Thoracic aorta (tissue), 2 donors: ENCODE measurements at regions not wholly inside any gene's neighbourhood (a gene's known extent, or its start where the extent isn't known, plus 50 kb on each side); places are given as distances from the start of the nearest gene placed in this dataset.

ENCODE experiments used
- ATAC-seq: fragments of 150-250 bp; one replicate; pipeline ENCODE4 v1.8.0; 2017; ENCODE audit warnings: low read depth; ENCODE audit not compliant: insufficient number of reproducible peaks, low FRiP score
- DNase-seq: peaks from one replicate; pipeline ENCODE4 v3.0.0-alpha.2; 2020; ENCODE audit warnings: low spot score
- H3K27ac ChIP-seq, 2 donors: fragments of 200-600 bp; sonication (generic); 1 replicate in 1 of 2; 2 replicates in 1 of 2; pipeline ENCODE4 v1.5.1; 2016; ENCODE audit warnings: mild to moderate bottlenecking in 2 of 2, moderate library complexity in 2 of 2
- H3K27me3 ChIP-seq: fragments of 200-600 bp; sonication (generic); replicated peaks from 2 replicates; pipeline ENCODE4 v1.6.0; 2016; ENCODE audit warnings: mild to moderate bottlenecking; ENCODE audit not compliant: insufficient read depth
- H3K36me3 ChIP-seq: fragments of 200-600 bp; sonication (generic); one replicate; pipeline ENCODE4 v1.5.1; 2016
- H3K4me1 ChIP-seq, 2 donors: fragments of 200-600 bp; sonication (generic); 1 replicate in 1 of 2; 2 replicates in 1 of 2; pipeline versions ENCODE4 v1.5.1 to v1.6.0; 2016; ENCODE audit warnings: low read depth in 2 of 2, mild to moderate bottlenecking in 1 of 2; ENCODE audit not compliant: control insufficient read depth in 1 of 2
- H3K4me3 ChIP-seq: fragments of 200-600 bp; sonication (generic); 2 replicates; pipeline ENCODE4 v1.5.1; 2016; ENCODE audit warnings: mild to moderate bottlenecking
- H3K9me3 ChIP-seq: fragments of 200-600 bp; sonication (generic); 2 replicates; pipeline ENCODE4 v1.5.1; 2016
- CTCF ChIP-seq: fragments of 200-600 bp; sonication (generic); IDR thresholded peaks from one replicate; pipeline ENCODE4 v1.5.1; 2019; ENCODE audit warnings: antibody characterized with exemption

GRCh38 chr4:162442128-162442527 is 278.3 kb upstream of the FSTL5 start:
- no peak for TF ChIP-seq CTCF
- DNase-seq, result no peak
- Histone ChIP-seq H3K9me3 (no peaks in the 10 kb centered on the region), H3K27me3 (no peaks in the 10 kb centered on the region), H3K27ac (no peak overlapping the region), H3K4me1 (no peaks in the 10 kb centered on the region), H3K36me3 (no peaks in the 10 kb centered on the region), H3K4me3 (no peak overlapping the region)
- no peak for ATAC-seq

- DNase-seq (no peak), ATAC-seq (no peak)
- no peak overlapping the region for H3K27ac ChIP-seq
- H3K9me3 ChIP-seq, result no peaks in the 10 kb centered on the region
- no peaks in the 10 kb centered on the region for H3K36me3 ChIP-seq
- no peak overlapping the region for H3K4me3 ChIP-seq
- no peaks in the 10 kb centered on the region for H3K4me1 ChIP-seq
- TF ChIP-seq CTCF, result no peak
- H3K27me3 ChIP-seq, result no peaks in the 10 kb centered on the region
These were observed 258.5 kb upstream of the FSTL5 start for GRCh38 chr4:162422312-162422711.

- no peaks in the 10 kb centered on the region for H3K36me3 ChIP-seq
- TF ChIP-seq CTCF, result no peak
- H3K4me1 ChIP-seq, result no peaks in the 10 kb centered on the region
- H3K27me3 ChIP-seq, result no peaks in the 10 kb centered on the region
- H3K4me3 ChIP-seq, result no peak overlapping the region
- no peak overlapping the region for H3K27ac ChIP-seq
- DNase-seq (no peak), ATAC-seq (no peak)
- no peaks in the 10 kb centered on the region for H3K9me3 ChIP-seq
These were observed 247.1 kb upstream of the FSTL5 start for GRCh38 chr4:162410854-162411253.

GRCh38 chr4:162409048-162409447 is 245.2 kb upstream of the FSTL5 start:
- H3K4me3 ChIP-seq, result no peak overlapping the region
- no peak for ATAC-seq
- no peaks in the 10 kb centered on the region for H3K4me1 ChIP-seq
- H3K9me3 ChIP-seq, result no peaks in the 10 kb centered on the region
- H3K27me3 ChIP-seq, result no peaks in the 10 kb centered on the region
- H3K36me3 ChIP-seq, result no peaks in the 10 kb centered on the region
- no peak for DNase-seq
- H3K27ac ChIP-seq, result no peak overlapping the region
- TF ChIP-seq CTCF, result no peak

- Histone ChIP-seq H3K4me3 (no peak overlapping the region), H3K36me3 (no peaks in the 10 kb centered on the region), H3K27me3 (no peaks in the 10 kb centered on the region), H3K4me1 (no peaks in the 10 kb centered on the region), H3K9me3 (no peaks in the 10 kb centered on the region), H3K27ac (no peak overlapping the region)
- no peak for DNase-seq
- TF ChIP-seq CTCF, result no peak
- no peak for ATAC-seq
These were observed 244.5 kb upstream of the FSTL5 start for GRCh38 chr4:162408309-162408708.
